Testis (tissue), 2 donors: ENCODE measurements at regions not wholly inside any gene's neighbourhood (a gene's known extent, or its start where the extent isn't known, plus 50 kb on each side); places are given as distances from the start of the nearest gene placed in this dataset.

Source experiments
- DNase-seq: peaks from one replicate; pipeline ENCODE4 v3.0.0-alpha.2; 2019
- H3K27ac ChIP-seq, 2 donors: fragments of 200-600 bp; sonication (generic); one replicate each; pipeline ENCODE4 v1.5.1; 2019
- H3K27me3 ChIP-seq: fragments of 200-600 bp; sonication (generic); one replicate; pipeline ENCODE4 v1.5.1; 2019
- H3K36me3 ChIP-seq: fragments of 200-600 bp; sonication (generic); one replicate; pipeline ENCODE4 v1.5.1; 2017; ENCODE audit warnings: low read depth; ENCODE audit errors: missing control alignments
- H3K4me1 ChIP-seq: fragments of 200-600 bp; sonication (generic); one replicate; pipeline ENCODE4 v1.5.1; 2019
- H3K4me3 ChIP-seq, 2 donors: fragments of 200-600 bp; sonication (generic); one replicate each; pipeline ENCODE4 v1.5.1; 2017 to 2019
- H3K9me3 ChIP-seq: fragments of 200-600 bp; sonication (generic); one replicate; pipeline ENCODE4 v1.5.1; 2017
- CTCF ChIP-seq, 3 experiments: fragments of 450-650 bp in 2 of 3; fragments of 200-600 bp in 1 of 3; sonication (generic) in 1 of 3; IDR thresholded peaks; one replicate each; pipeline ENCODE4 v1.5.1; 2016 to 2019; ENCODE audit warnings: antibody characterized with exemption in 3 of 3, mild to moderate bottlenecking in 2 of 3, moderate library complexity in 1 of 3
- POLR2A ChIP-seq: fragments of 450-650 bp; IDR thresholded peaks from one replicate; pipeline ENCODE4 v1.6.1; 2017; ENCODE audit warnings: antibody characterized with exemption, mild to moderate bottlenecking, moderate library complexity
- WGBS, 2 donors: methylation state at CpG; one replicate each; pipeline ENCODE4 v1.1.5; 2018; 5-methylcytosine and 5-hydroxymethylcytosine counted together
- intact Hi-C: fragments of 100-400 bp; cut with DNase I; formaldehyde crosslinking; loops from one replicate; pipeline ENCODE4 v1.15.1; 2023; ENCODE audit warnings: low total_unique reads

DNA sequence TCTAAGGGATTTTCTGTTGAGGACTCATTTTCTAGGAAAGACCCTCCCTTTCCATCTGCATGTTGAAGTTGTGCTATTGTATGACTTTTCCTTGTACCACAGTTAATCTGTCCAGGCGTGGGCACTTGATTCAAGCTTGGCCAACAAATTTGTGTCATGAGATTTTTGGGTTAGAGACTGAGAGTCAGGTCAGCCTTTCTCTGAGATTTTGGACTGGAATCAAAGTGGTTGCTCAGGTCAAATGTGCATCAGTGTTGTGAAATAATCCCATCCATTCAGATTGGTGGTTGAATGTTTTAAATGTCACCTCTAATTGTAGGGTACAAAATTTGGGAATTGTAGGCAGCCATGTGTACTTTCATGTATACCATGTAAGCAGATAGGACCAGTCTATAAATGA lies 545.2 kb upstream of the IGFBP7 start:
- H3K36me3 ChIP-seq = no peaks in the 10 kb centered on the region
- intact Hi-C loops = no loop called here
- no peaks in the 10 kb centered on the region for H3K4me1 ChIP-seq
- DNase-seq = no peak
- WGBS, 2 donors = 82 to 100% methylated on average over 1 of the region's 1 CpG
- no peaks in the 10 kb centered on the region for H3K27me3 ChIP-seq
- no peak for TF ChIP-seq CTCF (IDR thresholded peaks at IDR 0.05)
- TF ChIP-seq POLR2A = no peak
- no peak overlapping the region for H3K27ac ChIP-seq
- no peak overlapping the region for H3K4me3 ChIP-seq
- H3K9me3 ChIP-seq = no peaks in the 10 kb centered on the region

- no peak overlapping the region for H3K4me3 ChIP-seq
- H3K27me3 ChIP-seq = no peaks in the 10 kb centered on the region
- 66 to 69% methylated on average over 2 of the region's 2 CpGs for WGBS, 2 donors
- H3K27ac ChIP-seq = no peak overlapping the region
- DNase-seq = no peak
- H3K9me3 ChIP-seq = no peaks in the 10 kb centered on the region
- TF ChIP-seq POLR2A (no peak), CTCF (IDR thresholded peaks at IDR 0.05) (no peak)
- no peaks in the 10 kb centered on the region for H3K36me3 ChIP-seq
- intact Hi-C loops = no loop called here
- H3K4me1 ChIP-seq = no peaks in the 10 kb centered on the region
Measured at GRCh38 chr4:57652779-57653178, 542.6 kb upstream of the IGFBP7 start.

DNA sequence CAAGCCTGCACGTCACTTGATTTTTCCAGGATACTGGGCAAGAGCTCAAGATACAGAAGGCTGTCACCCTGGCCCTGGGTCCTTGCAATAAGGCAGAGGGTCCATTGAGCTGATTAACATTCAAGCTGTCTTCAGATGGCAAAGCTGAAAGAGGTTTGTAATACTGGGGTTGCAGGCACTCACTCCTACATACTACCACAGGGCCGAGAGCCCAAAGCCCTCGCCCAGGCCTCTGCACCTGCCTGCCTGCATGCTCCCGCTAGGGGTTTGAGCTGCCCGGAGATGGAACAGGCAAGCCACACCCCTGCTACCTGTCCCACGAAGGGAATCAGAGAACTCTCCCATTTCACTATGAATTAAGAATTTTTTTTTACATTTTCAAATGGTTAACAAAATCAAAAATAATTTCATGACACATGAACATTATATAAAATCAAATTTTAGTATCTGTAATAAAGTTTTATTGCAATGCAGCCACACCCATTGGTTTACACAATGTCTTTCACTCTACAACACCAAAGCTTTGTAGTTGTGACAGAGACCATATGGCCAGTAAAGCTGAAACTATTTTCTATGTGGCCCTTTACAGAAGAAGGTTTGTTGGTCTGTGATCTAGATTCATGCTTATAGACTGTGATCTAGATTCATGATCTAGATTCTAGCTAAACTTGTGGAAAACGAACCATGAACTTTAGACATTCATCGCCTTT lies 530.4 kb upstream of the IGFBP7 start:
- no peak for TF ChIP-seq CTCF (IDR thresholded peaks at IDR 0.05)
- TF ChIP-seq POLR2A = no peak
- no peaks in the 10 kb centered on the region for H3K4me1 ChIP-seq
- H3K36me3 ChIP-seq = no peaks in the 10 kb centered on the region
- no peak overlapping the region for H3K4me3 ChIP-seq
- no peaks in the 10 kb centered on the region for H3K9me3 ChIP-seq
- no peak for DNase-seq
- no peak overlapping the region for H3K27ac ChIP-seq
- intact Hi-C loops = no loop called here
- H3K27me3 ChIP-seq = no peaks in the 10 kb centered on the region
- WGBS, 2 donors = 88 to 89% methylated on average over 8 of the region's 8 CpGs

GRCh38 chr4:57639561-57640382 lies 529.6 kb upstream of the IGFBP7 start:
- H3K4me3 ChIP-seq = no peak overlapping the region
- DNase-seq = no peak
- no peaks in the 10 kb centered on the region for H3K27me3 ChIP-seq
- no peak for TF ChIP-seq CTCF (IDR thresholded peaks at IDR 0.05)
- intact Hi-C loops = no loop called here
- WGBS, 2 donors = 70 to 71% methylated on average over 8 of the region's 8 CpGs
- H3K9me3 ChIP-seq = no peaks in the 10 kb centered on the region
- no peak overlapping the region for H3K27ac ChIP-seq
- no peaks in the 10 kb centered on the region for H3K36me3 ChIP-seq
- H3K4me1 ChIP-seq = no peaks in the 10 kb centered on the region

DNA sequence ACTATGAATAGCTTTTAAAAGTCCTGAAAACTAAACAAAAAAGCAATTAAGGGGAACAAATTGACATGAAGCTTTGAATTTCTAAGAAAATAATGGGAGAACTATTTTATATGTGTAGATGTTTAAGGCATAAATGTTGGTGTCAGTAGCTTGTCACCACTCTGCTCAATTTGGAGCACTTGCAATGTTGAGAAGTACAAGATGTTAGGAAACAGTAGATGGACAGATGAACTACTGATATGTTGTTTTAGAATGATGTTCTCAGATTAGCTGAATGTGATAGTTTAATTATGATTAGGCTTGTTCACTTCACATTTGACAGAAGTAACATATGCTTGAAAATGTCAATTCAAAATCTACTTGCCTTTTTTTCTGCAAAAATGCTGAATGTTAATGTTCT lies 525.7 kb upstream of the IGFBP7 start:
- intact Hi-C loops = no loop called here
- no peak for DNase-seq
- H3K36me3 ChIP-seq = no peaks in the 10 kb centered on the region
- no peak overlapping the region for H3K27ac ChIP-seq
- no peaks in the 10 kb centered on the region for H3K4me1 ChIP-seq
- no peaks in the 10 kb centered on the region for H3K27me3 ChIP-seq
- H3K9me3 ChIP-seq = no peaks in the 10 kb centered on the region
- TF ChIP-seq POLR2A = no peak
- no peak for TF ChIP-seq CTCF (IDR thresholded peaks at IDR 0.05)
- no peak overlapping the region for H3K4me3 ChIP-seq
